Stomach (tissue), 4 donors: ENCODE measurements at regions not wholly inside any gene's neighbourhood (a gene's known extent, or its start where the extent isn't known, plus 50 kb on each side); places are given as distances from the start of the nearest gene placed in this dataset.
"Not testable (repeated sequence)": the region's sequence is repeated elsewhere in the genome, so short reads cannot be mapped to it uniquely, and the experiment has no call there.

ENCODE experiments used
- EP300 ChIP-seq: sonication (generic); formaldehyde crosslinking; IDR thresholded peaks from one replicate; pipeline ENCODE4 v1.6.1; 2017; ENCODE audit warnings: antibody characterized with exemption
- POLR2A ChIP-seq, 4 donors: fragments of 450-650 bp; IDR thresholded peaks; one replicate each; pipeline ENCODE4 v1.6.1; 2016; ENCODE audit warnings: antibody characterized with exemption in 4 of 4, control low read depth in 2 of 4, mild to moderate bottlenecking in 1 of 4, moderate library complexity in 1 of 4
- POLR2AphosphoS5 ChIP-seq, 3 donors: sonication (generic); formaldehyde crosslinking; IDR thresholded peaks; one replicate each; pipeline ENCODE4 v1.6.1; 2016; ENCODE audit warnings: antibody characterized with exemption in 3 of 3
- TF ChIP-seq, protein P1 (sequence below), 7 experiments: fragments of 450-650 bp in 4 of 7; fragments of 200-600 bp in 3 of 7; sonication (generic) in 3 of 7; IDR thresholded peaks; one replicate each; pipeline ENCODE4 v1.5.1; 2016 to 2019; ENCODE audit warnings: antibody characterized with exemption in 7 of 7, control low read depth in 2 of 7, mild to moderate bottlenecking in 1 of 7

DNA sequence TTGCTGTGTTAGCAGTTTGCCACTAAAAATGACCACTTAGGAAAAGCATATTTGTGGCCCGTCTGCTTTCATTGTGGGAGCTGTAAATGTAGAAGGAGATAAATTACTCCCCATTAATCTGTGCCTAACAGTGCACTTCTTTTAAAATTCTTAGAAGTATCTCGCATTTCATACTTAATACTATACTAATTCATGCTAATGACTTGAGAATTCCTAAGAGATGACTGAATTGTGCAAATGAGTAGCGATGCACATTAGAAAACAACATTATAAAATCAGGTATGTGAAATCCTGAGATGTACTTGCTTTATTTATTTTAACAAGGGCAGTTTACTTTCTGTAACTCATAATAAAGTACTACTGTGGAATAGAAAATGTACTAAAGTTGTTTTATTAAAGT is 494.6 kb upstream of the CHD1 start:
- TF ChIP-seq, protein P1, sequence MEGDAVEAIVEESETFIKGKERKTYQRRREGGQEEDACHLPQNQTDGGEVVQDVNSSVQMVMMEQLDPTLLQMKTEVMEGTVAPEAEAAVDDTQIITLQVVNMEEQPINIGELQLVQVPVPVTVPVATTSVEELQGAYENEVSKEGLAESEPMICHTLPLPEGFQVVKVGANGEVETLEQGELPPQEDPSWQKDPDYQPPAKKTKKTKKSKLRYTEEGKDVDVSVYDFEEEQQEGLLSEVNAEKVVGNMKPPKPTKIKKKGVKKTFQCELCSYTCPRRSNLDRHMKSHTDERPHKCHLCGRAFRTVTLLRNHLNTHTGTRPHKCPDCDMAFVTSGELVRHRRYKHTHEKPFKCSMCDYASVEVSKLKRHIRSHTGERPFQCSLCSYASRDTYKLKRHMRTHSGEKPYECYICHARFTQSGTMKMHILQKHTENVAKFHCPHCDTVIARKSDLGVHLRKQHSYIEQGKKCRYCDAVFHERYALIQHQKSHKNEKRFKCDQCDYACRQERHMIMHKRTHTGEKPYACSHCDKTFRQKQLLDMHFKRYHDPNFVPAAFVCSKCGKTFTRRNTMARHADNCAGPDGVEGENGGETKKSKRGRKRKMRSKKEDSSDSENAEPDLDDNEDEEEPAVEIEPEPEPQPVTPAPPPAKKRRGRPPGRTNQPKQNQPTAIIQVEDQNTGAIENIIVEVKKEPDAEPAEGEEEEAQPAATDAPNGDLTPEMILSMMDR (IDR thresholded peaks at IDR 0.05): not testable (repeated sequence)
- TF ChIP-seq POLR2AphosphoS5 (IDR thresholded peaks at IDR 0.05); POLR2A (IDR thresholded peaks at IDR 0.05); EP300: not testable (repeated sequence)
